HCT116 (cell line): ENCODE measurements at regions not wholly inside any gene's neighbourhood (a gene's known extent, or its start where the extent isn't known, plus 50 kb on each side); places are given as distances from the start of the nearest gene placed in this dataset.

ENCODE experiments used
- ATAC-seq: fragments of 200-7000 bp; cut with Tn5 transposase; 2 replicates; pipeline ENCODE4 v1.9.1; 2020; ENCODE audit warnings: mild to moderate bottlenecking, moderate library complexity
- BruUV-seq: library from RNA; stranded (reverse); fragments of 400-500 nt; replicated peaks from 2 replicates; lab custom pipeline; 2021; lab: Mats Ljungman, UMichigan
- CTCF ChIA-PET: fragments of 300-600 bp; sonication (Branson Sonifier 250); formaldehyde crosslinking; loops from one replicate; lab custom pipeline; 2021; ENCODE audit warnings: antibody characterized with exemption; lab: Charles Lee
- POLR2A ChIA-PET: fragments of 300-600, 350-600 bp; sonication (Branson Sonifier 250); formaldehyde crosslinking; loops from one replicate; lab custom pipeline; 2021; ENCODE audit warnings: antibody characterized with exemption; lab: Charles Lee
- RAD21 ChIA-PET, 2 experiments: fragments of 300-600 bp; sonication (Branson Sonifier 250); formaldehyde crosslinking; loops; one replicate each; lab custom pipeline; 2023; ENCODE audit warnings: low total read pairs in 2 of 2; ENCODE audit not compliant: uncharacterized antibody in 2 of 2, unreplicated experiment in 2 of 2, low non-redundant PET in 1 of 2; lab: Charles Lee
- DNase-seq: peaks from one replicate; pipeline ENCODE4 v3.0.0-alpha.2; 2010; ENCODE audit warnings: low read depth, low spot score
- H2AFZ ChIP-seq: fragments of 200-600 bp; shearing (Covaris generic), sonication (generic); 2 replicates; pipeline ENCODE4 v1.6.1; 2017; ENCODE audit warnings: low read depth, mixed run types, mixed read lengths, antibody characterized with exemption, low read length; ENCODE audit not compliant: poor library complexity, severe bottlenecking
- H3K27ac ChIP-seq: 2 replicates; pipeline ENCODE4 v1.5.1; 2012; ENCODE audit warnings: low read depth, low read length
- H3K27me3 ChIP-seq: fragments of 200-600 bp; sonication (generic); 2 replicates; pipeline ENCODE4 v1.6.1; 2016; ENCODE audit warnings: mixed run types, low read length, mixed read lengths; ENCODE audit not compliant: insufficient read depth
- H3K36me3 ChIP-seq, 2 experiments: fragments of 200-500 bp in 1 of 2; fragments of 200-600 bp in 1 of 2; sonication (Bioruptor generic) in 1 of 2; sonication (generic) in 1 of 2; 2 replicates each; pipeline versions ENCODE4 v1.5.1 to v1.6.1; 2014 to 2016; ENCODE audit warnings: low read length in 2 of 2, inconsistent platforms in 1 of 2, mixed read lengths in 1 of 2, mixed run types in 1 of 2; ENCODE audit not compliant: insufficient read depth in 2 of 2, control insufficient read depth in 1 of 2
- H3K4me1 ChIP-seq, 2 experiments: fragments of 200-600 bp in 1 of 2; sonication (generic) in 1 of 2; 2 replicates each; pipeline versions ENCODE4 v1.5.1 to v1.6.1; 2012 to 2017; ENCODE audit warnings: low read length in 2 of 2, inconsistent platforms in 1 of 2, mild to moderate bottlenecking in 1 of 2, mixed read lengths in 1 of 2, mixed run types in 1 of 2, moderate library complexity in 1 of 2; ENCODE audit not compliant: insufficient read depth in 2 of 2, control insufficient read depth in 1 of 2
- H3K4me2 ChIP-seq: fragments of 200-600 bp; sonication (generic); 2 replicates; pipeline ENCODE4 v1.6.1; 2017; ENCODE audit warnings: mixed run types, low read length, mixed read lengths
- H3K4me3 ChIP-seq, 2 experiments: fragments of 200-600 bp in 1 of 2; sonication (generic) in 1 of 2; replicated peaks in 1 of 2; 2 replicates each; pipeline ENCODE4 v1.5.1; 2011 to 2016; ENCODE audit warnings: low read length in 2 of 2, control low read depth in 1 of 2, low read depth in 1 of 2, mild to moderate bottlenecking in 1 of 2, mixed read lengths in 1 of 2, mixed run types in 1 of 2
- H3K79me2 ChIP-seq: fragments of 200-600 bp; sonication (generic); 2 replicates; pipeline ENCODE4 v1.6.1; 2017; ENCODE audit warnings: mild to moderate bottlenecking, mixed run types, low read length, moderate library complexity, mixed read lengths; ENCODE audit not compliant: insufficient read depth
- H3K9ac ChIP-seq: fragments of 200-600 bp; sonication (generic); 2 replicates; pipeline ENCODE4 v1.6.1; 2016; ENCODE audit warnings: low read length, mixed read lengths
- H3K9me2 ChIP-seq: fragments of 200-600 bp; sonication (generic), shearing (Covaris generic); 2 replicates; pipeline ENCODE4 v1.6.1; 2017; ENCODE audit warnings: mixed run types, mild to moderate bottlenecking, moderate library complexity; ENCODE audit not compliant: insufficient read depth
- H3K9me3 ChIP-seq, 2 experiments: fragments of 200-500 bp in 1 of 2; fragments of 200-600 bp in 1 of 2; sonication (Bioruptor generic) in 1 of 2; sonication (generic) in 1 of 2; 2 replicates each; pipeline ENCODE4 v1.6.1; 2014 to 2017; ENCODE audit warnings: low read length in 2 of 2, mixed read lengths in 2 of 2, inconsistent platforms in 1 of 2, low read depth in 1 of 2, mild to moderate bottlenecking in 1 of 2, mixed run types in 1 of 2, moderate library complexity in 1 of 2; ENCODE audit not compliant: control insufficient read depth in 1 of 2, insufficient read depth in 1 of 2
- H4K20me1 ChIP-seq: fragments of 200-600 bp; sonication (generic), shearing (Covaris generic); 2 replicates; pipeline ENCODE4 v1.6.1; 2017; ENCODE audit warnings: mixed run types, mild to moderate bottlenecking, moderate library complexity; ENCODE audit not compliant: insufficient read depth
- ATF3 ChIP-seq: IDR thresholded peaks from 2 replicates; pipeline ENCODE4 v1.6.1; 2012
- CEBPB ChIP-seq: IDR thresholded peaks from 2 replicates; pipeline ENCODE4 v1.6.1; 2012; ENCODE audit warnings: low read depth
- EGR1 ChIP-seq: IDR thresholded peaks from 2 replicates; pipeline ENCODE4 v1.6.1; 2012; ENCODE audit warnings: low read depth
- FOSL1 ChIP-seq: IDR thresholded peaks from 2 replicates; pipeline ENCODE4 v1.6.1; 2012; ENCODE audit warnings: low read depth
- JUND ChIP-seq: IDR thresholded peaks from 2 replicates; pipeline ENCODE4 v1.6.1; 2012
- POLR2A ChIP-seq: IDR thresholded peaks from 2 replicates; pipeline ENCODE4 v1.7.0; 2011; ENCODE audit warnings: borderline replicate concordance; ENCODE audit not compliant: insufficient read depth, insufficient read length; ENCODE audit errors: extremely low read depth
- POLR2AphosphoS5 ChIP-seq: IDR thresholded peaks from 2 replicates; pipeline ENCODE4 v1.6.1; 2011; ENCODE audit warnings: mild to moderate bottlenecking, low read depth, low read length, moderate library complexity
- RAD21 ChIP-seq: IDR thresholded peaks from 2 replicates; pipeline ENCODE4 v1.6.1; 2012; ENCODE audit warnings: low read depth, mild to moderate bottlenecking
- REST ChIP-seq: IDR thresholded peaks from 2 replicates; pipeline ENCODE4 v1.6.1; 2012; ENCODE audit warnings: low read depth
- SP1 ChIP-seq: IDR thresholded peaks from 2 replicates; pipeline ENCODE4 v1.6.1; 2012; ENCODE audit warnings: low read depth
- SRF ChIP-seq: IDR thresholded peaks from 2 replicates; pipeline ENCODE4 v1.6.1; 2012; ENCODE audit warnings: low read depth
- ZNF274 ChIP-seq: fragments of 200-500 bp; sonication (Bioruptor generic); IDR thresholded peaks from 2 replicates; pipeline ENCODE4 v1.6.1; 2014; ENCODE audit warnings: mild to moderate bottlenecking, low read depth, low read length, inconsistent platforms
- intact Hi-C: fragments of 100-400 bp; cut with micrococcal nuclease; formaldehyde crosslinking; loops from 2 replicates; pipeline ENCODE4 v1.10.0; 2022
- TF ChIP-seq, protein P1 (sequence below): IDR thresholded peaks from 2 replicates; pipeline ENCODE4 v1.6.1; 2011; ENCODE audit warnings: mild to moderate bottlenecking, low read length, moderate library complexity; ENCODE audit not compliant: insufficient replicate concordance; ENCODE audit errors: extremely low read depth

GRCh38 chr14:82390586-82390985 is 856.9 kb upstream of the SEL1L start:
- no peaks in the 10 kb centered on the region for H3K9me2 ChIP-seq
- no peaks in the 10 kb centered on the region for H3K27me3 ChIP-seq
- H3K4me2 ChIP-seq = no peak overlapping the region
- no peaks in the 10 kb centered on the region for H3K36me3 ChIP-seq
- ChIA-PET CTCF (no interaction called here), POLR2A (no interaction called here)
- intact Hi-C loops = no loop called here
- peaks cover 4 to 21% of the 10 kb centered on the region in 2 experiments; a peak in 3 of 4 replicates for H3K9me3 ChIP-seq
- H2AFZ ChIP-seq = no peak overlapping the region
- H3K9ac ChIP-seq = no peak overlapping the region
- no peak for DNase-seq
- H3K4me1 ChIP-seq = no peaks in the 10 kb centered on the region
- no peak overlapping the region for H3K27ac ChIP-seq
- no peak for TF ChIP-seq EGR1
- TF ChIP-seq ATF3 = no peak
- TF ChIP-seq POLR2A = no peak
- no peak for TF ChIP-seq SRF
- no peak for TF ChIP-seq REST
- TF ChIP-seq JUND = no peak
- no peak for TF ChIP-seq CEBPB
- TF ChIP-seq, protein P1, sequence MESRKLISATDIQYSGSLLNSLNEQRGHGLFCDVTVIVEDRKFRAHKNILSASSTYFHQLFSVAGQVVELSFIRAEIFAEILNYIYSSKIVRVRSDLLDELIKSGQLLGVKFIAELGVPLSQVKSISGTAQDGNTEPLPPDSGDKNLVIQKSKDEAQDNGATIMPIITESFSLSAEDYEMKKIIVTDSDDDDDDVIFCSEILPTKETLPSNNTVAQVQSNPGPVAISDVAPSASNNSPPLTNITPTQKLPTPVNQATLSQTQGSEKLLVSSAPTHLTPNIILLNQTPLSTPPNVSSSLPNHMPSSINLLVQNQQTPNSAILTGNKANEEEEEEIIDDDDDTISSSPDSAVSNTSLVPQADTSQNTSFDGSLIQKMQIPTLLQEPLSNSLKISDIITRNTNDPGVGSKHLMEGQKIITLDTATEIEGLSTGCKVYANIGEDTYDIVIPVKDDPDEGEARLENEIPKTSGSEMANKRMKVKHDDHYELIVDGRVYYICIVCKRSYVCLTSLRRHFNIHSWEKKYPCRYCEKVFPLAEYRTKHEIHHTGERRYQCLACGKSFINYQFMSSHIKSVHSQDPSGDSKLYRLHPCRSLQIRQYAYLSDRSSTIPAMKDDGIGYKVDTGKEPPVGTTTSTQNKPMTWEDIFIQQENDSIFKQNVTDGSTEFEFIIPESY = no peak
- TF ChIP-seq RAD21 = no peak
- TF ChIP-seq POLR2AphosphoS5 = no peak
- no peak for TF ChIP-seq ZNF274
- TF ChIP-seq SP1 = no peak
- TF ChIP-seq FOSL1 = no peak
- TF ChIP-seq, all 23 proteins: peak for 0
- H3K4me3 ChIP-seq = no peak overlapping the region
- BruUV-seq = no TSS peak
- no peak for ATAC-seq
- RAD21 ChIA-PET = no interaction called here
- no peaks in the 10 kb centered on the region; the same call in 1 of the 2 replicates for H4K20me1 ChIP-seq
- no peaks in the 10 kb centered on the region for H3K79me2 ChIP-seq
